Anterior cingulate cortex (tissue), 58 donors: ENCODE measurements at regions not wholly inside any gene's neighbourhood (a gene's known extent, or its start where the extent isn't known, plus 50 kb on each side); places are given as distances from the start of the nearest gene placed in this dataset.
"Not testable (repeated sequence)": the region's sequence is repeated elsewhere in the genome, so short reads cannot be mapped to it uniquely, and the experiment has no call there.

ENCODE experiments used
- DNase-seq, 58 donors: peaks; one replicate each; lab custom pipeline; 2025; lab: John Stamatoyannopoulos, UW

DNA sequence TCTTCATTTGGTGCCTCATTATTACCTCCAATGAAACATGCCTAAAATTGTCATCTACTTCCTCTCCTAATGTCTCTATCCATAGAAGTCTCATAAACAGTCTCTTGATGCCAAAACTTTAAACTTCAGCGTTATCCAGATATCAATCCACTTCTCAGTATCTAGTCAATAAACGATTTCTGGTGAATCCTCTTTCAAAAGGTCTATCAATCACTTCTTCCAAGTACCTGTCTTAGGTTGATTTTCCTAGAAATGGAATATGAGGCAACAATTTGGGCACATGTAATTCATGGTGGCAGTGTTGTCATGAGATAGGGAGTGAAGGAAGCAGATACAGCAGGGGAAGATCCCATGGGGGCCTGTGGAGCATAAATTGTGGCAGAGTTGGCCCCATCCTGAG is 348.5 kb upstream of the POU1F1 start:
- DNase-seq, result no peak

DNA sequence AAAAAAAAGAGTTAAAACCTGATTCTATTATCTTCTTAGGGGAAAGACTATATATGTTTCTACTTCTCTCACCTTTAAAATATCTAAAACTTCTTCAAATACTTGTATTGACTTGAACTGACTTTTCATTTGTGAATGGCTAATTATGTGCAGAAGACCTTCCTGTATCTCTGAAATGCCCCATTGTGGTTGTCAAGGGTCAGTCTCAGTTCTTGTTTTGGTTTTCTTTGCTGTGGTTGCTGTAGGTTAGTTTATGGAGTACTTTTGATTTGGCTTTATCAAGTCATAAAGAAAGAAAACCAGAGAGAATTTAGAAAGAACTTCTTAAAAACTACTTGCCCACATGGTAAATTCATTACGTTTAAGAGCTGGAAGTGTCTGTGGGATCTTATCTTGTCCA is 345.3 kb upstream of the POU1F1 start:
- DNase-seq, result no peak

GRCh38 chr3:87615506-87615905 is 339.1 kb upstream of the POU1F1 start:
- no peak for DNase-seq

DNA sequence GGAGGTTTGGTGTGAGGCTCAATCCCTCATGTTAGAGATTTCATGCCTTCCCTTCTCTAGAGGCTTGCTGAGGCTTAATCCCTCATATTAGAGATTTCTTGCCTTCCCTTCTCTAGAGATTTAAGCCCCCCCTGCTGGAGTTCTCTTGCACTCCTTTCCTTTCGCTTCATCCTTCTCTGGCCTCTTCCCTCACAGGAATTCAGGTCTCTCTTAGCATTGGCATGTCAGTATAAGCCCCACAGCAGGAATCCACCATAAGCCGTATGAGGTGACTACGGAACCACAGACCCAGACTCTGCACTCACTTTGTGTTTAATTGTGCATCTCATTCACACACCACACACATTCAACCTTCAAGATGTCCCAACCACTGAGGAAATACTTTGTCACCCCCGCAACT is 338.6 kb upstream of the POU1F1 start:
- no peak for DNase-seq

GRCh38 chr3:87607234-87607633 is 330.9 kb upstream of the POU1F1 start:
- DNase-seq, result no peak

GRCh38 chr3:87595798-87596197 is 319.4 kb upstream of the POU1F1 start:
- no peak for DNase-seq

DNA sequence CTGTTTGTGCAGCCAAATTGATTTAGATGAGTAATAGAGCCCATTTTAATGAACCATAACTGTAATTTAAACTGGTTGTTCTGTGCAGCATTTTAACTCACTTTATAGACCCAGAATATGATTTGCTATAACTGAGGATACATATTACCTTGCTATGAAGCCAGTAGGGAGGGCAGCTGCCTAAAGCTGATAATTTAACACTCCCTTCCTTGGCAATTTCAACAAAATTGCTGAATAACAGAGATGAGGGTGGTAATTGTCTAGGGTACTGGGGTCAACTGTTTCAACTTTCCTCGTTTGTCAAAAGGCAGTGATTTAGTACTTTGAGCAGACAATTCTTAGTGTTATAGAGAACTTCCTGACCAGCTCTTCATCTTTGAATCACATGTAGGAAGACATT is 304.9 kb upstream of the POU1F1 start:
- DNase-seq, result no peak

GRCh38 chr3:87576752-87577151 is 300.4 kb upstream of the POU1F1 start:
- DNase-seq, result no peak

- no peak for DNase-seq
Observed at GRCh38 chr3:87575550-87575949, 299.2 kb upstream of the POU1F1 start.

- no peak for DNase-seq
Observed at GRCh38 chr3:87568331-87568730, 291.9 kb upstream of the POU1F1 start.

DNA sequence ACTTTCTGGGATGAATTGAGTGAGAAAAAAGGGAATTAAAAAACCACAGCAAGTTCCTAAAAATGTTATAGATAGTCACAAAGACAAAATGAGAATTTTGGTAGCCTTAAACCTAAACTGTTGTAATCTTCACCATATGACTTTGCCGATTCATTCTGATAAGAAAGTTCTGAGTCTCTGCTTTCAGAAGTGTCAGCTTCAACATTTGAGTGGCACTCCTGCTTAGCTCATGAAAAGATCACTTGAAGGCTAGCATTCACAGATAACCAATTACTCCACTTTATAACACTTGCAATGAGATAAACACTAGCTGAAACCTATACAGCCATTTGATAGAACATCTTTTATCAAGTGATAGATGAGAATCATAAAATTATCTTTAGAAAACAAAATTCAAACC is 288.1 kb upstream of the POU1F1 start:
- no peak for DNase-seq

DNA sequence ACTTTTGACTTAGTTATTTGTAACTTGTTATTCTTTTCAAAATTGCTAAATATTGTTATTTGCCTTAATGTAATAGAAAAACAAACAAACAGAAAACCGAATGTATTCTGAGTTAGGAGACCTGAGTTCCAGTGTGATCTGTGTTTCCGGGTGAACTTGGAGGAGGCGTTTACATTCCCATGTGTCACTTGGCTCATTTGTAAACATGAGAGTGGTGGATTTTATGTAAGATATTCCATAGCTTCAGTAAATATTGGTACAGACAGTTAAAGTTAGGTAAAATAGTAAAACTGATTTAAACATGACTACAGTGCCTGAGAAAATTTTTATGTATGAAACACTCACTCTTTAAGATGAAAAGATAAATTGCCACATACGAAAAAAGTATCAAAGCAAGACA is 287.3 kb upstream of the POU1F1 start:
- no peak for DNase-seq

DNA sequence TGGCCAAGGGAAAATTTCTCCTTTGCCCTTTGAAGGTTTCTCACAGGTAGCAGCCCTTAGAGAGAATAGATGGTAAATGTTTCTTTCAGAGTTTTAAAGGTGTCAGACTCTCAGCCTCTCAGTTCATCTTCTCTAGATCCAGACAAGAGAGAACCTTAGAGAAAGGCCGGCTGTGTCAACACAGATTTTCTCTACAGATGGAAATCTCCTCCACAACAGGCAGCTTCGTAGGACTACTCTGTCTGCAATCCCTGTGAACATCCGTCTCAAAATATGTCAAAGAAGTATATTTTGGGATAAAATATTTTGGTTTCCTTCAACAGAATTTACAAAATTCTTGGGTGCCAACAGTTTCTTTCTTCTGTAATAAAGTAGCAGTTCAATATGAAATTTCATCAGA is 282.1 kb upstream of the POU1F1 start:
- DNase-seq, result no peak

GRCh38 chr3:87555290-87555689 is 278.9 kb upstream of the POU1F1 start:
- no peak for DNase-seq

DNA sequence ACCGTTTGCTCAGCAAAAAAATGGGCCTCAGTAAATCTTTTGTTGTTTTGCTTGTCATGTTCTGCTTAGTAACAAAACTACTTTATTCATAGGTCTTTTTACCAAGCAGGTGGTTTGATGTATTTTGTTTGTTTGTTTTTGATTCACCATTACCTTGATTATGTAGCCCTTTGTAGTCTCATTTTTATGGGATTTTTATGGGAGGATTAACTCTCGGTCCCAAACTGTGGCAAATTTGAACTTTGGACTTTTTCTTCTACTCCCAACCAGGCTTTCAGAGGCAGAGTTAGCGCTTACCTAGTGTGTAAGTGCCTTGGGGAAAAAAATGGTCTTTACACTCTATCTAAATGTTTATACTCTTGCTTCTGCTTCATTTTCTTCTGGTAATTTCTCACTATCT is 276.7 kb upstream of the POU1F1 start:
- no peak for DNase-seq

DNA sequence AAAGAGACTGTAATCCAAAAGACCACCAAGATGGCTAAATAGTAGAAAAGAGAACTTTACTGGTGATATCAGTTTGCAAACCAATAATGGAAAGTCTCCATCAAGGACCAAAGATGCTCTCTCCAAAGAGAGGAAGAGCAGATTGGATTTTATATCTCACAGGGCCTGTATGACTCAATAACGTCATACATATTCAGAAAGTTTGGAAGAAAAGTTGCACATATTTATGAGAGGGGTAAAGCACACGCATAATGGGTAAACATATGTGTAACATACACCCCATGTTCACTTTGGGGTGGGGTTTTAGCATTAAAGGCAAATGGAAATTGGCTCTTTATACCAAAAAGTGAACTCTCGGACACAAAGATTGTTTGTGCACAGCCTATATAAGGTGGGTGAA is 274.5 kb upstream of the POU1F1 start:
- DNase-seq, result no peak

DNA sequence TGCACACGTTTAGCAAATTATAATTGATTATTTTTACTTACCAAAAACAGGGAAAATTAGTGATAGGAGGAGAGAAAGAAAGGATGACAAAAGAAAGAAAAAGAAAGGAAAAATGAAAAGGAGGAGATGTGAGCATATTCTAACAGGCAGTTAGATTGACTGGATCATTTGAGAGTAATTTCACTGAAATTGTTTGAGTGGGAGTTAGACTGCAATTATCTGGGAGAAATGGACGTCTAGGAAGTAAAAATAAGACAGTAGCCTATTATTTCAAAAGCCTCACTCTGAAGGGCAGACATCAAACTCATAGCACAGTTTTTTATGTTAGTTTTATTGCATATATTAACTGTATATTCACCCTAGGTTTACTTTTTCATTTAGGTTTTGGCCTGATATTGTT is 272.8 kb upstream of the POU1F1 start:
- DNase-seq, result no peak

DNA sequence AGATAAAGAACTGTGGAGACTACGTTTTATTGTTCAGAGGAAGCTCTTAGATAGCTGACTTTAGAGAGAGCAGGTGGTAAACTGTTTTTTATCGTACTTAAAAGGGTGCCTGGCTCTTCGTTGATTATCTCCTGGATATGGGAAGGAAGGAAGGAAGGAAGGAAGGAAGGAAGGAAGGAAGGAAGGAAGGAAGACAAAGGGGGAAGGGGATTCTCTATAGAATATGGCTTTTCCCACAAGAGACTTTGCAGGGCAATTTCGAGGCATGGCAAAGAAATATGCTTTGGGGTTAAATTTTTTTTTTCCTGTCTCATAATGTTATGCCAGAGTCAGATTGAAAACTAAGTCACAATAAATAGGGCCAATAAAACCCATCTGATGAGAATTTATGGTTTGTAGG is 271.9 kb upstream of the POU1F1 start:
- DNase-seq, result no peak

DNA sequence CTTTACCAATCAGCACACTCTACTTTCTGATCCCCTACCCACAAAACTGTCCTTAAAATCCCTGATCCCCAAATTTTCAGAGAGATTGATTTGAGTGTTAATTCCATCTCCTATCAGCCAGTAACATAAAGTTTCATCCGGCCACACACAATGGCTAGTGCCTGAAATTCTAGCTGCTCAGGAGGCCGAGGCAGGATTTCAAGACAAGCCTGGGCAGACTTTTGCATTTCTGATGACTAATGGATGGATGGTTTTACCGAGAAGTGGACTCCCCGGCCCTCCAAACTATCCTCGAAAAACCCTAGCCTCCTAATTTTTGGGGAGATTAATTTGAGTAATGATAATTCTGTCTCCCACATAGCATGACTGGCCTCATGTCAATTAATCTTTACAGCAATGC is 269.8 kb upstream of the POU1F1 start:
- no peak for DNase-seq

- DNase-seq, result not testable (repeated sequence)
Observed at GRCh38 chr3:87543408-87543807, 267.0 kb upstream of the POU1F1 start.

DNA sequence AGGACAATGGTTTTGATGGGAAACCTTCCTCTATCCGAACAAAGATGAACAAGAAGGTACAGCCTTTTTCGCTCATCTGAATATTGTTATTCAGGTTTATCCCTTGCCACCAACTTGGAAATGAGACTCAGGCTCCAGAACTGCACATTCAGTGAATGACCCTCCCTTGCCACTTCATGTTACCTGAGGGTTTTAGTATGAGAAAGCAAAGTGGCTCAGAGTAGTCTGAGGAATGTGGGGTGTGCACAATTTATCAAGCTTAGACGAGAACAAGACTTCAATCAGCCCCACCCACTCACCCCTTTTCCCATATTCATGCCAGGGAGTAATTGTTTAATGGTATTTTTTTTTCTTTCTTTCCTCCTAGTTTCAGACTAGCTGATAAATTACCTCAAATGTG is 265.3 kb upstream of the POU1F1 start:
- DNase-seq, result no peak

DNA sequence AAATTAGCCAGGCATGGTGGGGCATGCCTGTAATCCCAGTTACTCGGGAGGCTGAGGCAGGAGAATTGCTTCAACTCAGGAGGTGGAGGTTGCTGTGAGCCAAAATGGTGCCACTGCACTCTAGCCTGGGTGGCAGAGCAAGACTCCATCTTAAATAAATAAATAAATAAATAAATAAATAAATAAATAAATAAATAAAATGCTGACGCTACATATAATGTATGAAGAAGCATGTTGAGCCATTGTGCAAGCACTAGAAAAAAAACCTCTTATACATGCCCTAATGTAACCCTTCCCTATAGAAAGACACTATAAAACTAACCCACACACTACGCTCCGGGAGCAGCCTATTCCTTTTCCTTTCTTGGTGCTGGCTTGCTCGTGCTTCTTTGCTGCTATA is 262.3 kb upstream of the POU1F1 start:
- DNase-seq, result not testable (repeated sequence)

- DNase-seq, result no peak
Observed at GRCh38 chr3:87509401-87509800, 233.0 kb upstream of the POU1F1 start.

GRCh38 chr3:87508921-87509320 is 232.5 kb upstream of the POU1F1 start:
- no peak for DNase-seq
